Gastroesophageal sphincter (tissue), 3 donors: ENCODE measurements at regions not wholly inside any gene's neighbourhood (a gene's known extent, or its start where the extent isn't known, plus 50 kb on each side); places are given as distances from the start of the nearest gene placed in this dataset.

Source experiments
- CTCF ChIP-seq, 4 experiments: fragments of 200-600 bp in 2 of 4; fragments of 450-650 bp in 2 of 4; sonication (generic) in 1 of 4; IDR thresholded peaks; one replicate each; pipeline ENCODE4 v1.5.1; 2017 to 2019; ENCODE audit warnings: antibody characterized with exemption in 4 of 4, mild to moderate bottlenecking in 2 of 4, moderate library complexity in 2 of 4
- POLR2AphosphoS5 ChIP-seq: sonication (generic); formaldehyde crosslinking; IDR thresholded peaks from one replicate; pipeline ENCODE4 v1.6.1; 2017; ENCODE audit warnings: antibody characterized with exemption

DNA sequence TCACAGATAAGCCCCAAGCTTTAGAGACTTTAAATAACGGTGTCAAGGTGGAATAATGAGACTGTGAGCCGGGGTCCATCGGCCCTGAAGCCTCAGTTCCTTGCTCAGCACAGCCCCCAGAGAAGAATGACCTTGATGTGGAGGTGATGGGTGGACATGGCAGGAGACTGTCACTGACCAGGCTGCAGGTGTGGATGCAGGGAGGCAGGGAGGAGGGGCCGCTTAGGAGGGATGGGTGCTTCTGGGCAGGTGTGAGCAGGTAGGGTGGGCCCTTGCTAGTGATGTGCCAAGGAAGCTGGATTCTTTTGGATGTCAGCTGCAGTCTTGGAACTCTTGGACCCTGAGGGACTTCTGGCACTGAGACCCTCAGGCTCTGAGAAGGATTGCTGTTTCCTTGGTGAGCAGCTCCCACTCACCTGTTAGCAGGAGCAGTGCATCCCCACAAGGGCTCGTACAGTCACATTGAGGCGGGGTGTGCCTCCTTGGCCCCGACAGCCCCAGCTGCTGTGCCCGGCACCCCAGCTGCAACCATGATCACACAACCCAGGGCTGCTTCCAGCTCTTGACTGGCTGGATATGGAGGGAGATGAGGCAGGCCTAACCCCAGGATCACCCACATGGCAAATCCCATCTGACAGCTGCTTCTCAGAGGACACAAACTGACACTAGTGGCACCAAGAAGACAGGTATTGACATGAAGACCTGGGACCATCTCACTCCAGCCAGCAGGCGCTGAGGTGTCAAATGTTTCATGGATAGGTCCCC is 209.8 kb upstream of the HDAC4 start:
- TF ChIP-seq CTCF (IDR thresholded peaks at IDR 0.05), result no peak
- no peak for TF ChIP-seq POLR2AphosphoS5
